MM.1S (cell line): ENCODE measurements at regions not wholly inside any gene's neighbourhood (a gene's known extent, or its start where the extent isn't known, plus 50 kb on each side); places are given as distances from the start of the nearest gene placed in this dataset.

Experiments
- DNase-seq: peaks from one replicate; pipeline ENCODE4 v3.0.0-alpha.2; 2015
- H2AFZ ChIP-seq: fragments of 300-600 bp; sonication (generic); 2 replicates; pipeline ENCODE4 v1.6.0; 2016; ENCODE audit warnings: antibody characterized with exemption, low read length
- H3F3A ChIP-seq: fragments of 300-600 bp; sonication (generic); 2 replicates; pipeline ENCODE4 v1.6.1; 2016; ENCODE audit warnings: mild to moderate bottlenecking, antibody characterized with exemption, low read length, moderate library complexity, mixed read lengths; ENCODE audit not compliant: insufficient read depth
- H3K27ac ChIP-seq: fragments of 300-600 bp; sonication (generic); 2 replicates; pipeline ENCODE4 v1.5.1; 2016; ENCODE audit warnings: mild to moderate bottlenecking, low read length
- H3K27me3 ChIP-seq: fragments of 300-600 bp; sonication (generic); replicated peaks from 2 replicates; pipeline ENCODE4 v1.6.0; 2016; ENCODE audit warnings: low read length; ENCODE audit not compliant: insufficient read depth
- H3K36me3 ChIP-seq: fragments of 300-600 bp; sonication (generic); replicated peaks from 2 replicates; pipeline ENCODE4 v1.6.1; 2016; ENCODE audit warnings: mild to moderate bottlenecking, low read length, mixed read lengths; ENCODE audit not compliant: insufficient read depth
- H3K4me1 ChIP-seq: fragments of 300-600 bp; sonication (generic); 2 replicates; pipeline ENCODE4 v1.6.1; 2016; ENCODE audit warnings: low read length, mixed read lengths
- H3K4me2 ChIP-seq: fragments of 300-600 bp; sonication (generic); 2 replicates; pipeline ENCODE4 v1.6.0; 2016; ENCODE audit warnings: low read depth, low read length
- H3K4me3 ChIP-seq: fragments of 300-600 bp; sonication (generic); 2 replicates; pipeline ENCODE4 v1.5.1; 2016; ENCODE audit warnings: low read length, mixed read lengths
- H3K79me2 ChIP-seq: fragments of 300-600 bp; sonication (generic); 2 replicates; pipeline ENCODE4 v1.6.1; 2016; ENCODE audit warnings: mixed run types, low read length, mixed read lengths
- H3K9ac ChIP-seq: fragments of 300-600 bp; sonication (generic); 2 replicates; pipeline ENCODE4 v1.6.1; 2016; ENCODE audit warnings: low read length, mixed read lengths
- H3K9me2 ChIP-seq: fragments of 300-600 bp; sonication (generic); replicated peaks from 2 replicates; pipeline ENCODE4 v1.6.1; 2016; ENCODE audit warnings: mild to moderate bottlenecking, low read length, mixed read lengths; ENCODE audit not compliant: insufficient read depth
- H3K9me3 ChIP-seq: fragments of 300-600 bp; sonication (generic); replicated peaks from 2 replicates; pipeline ENCODE4 v1.6.1; 2016; ENCODE audit warnings: mild to moderate bottlenecking, low read length, mixed read lengths; ENCODE audit not compliant: insufficient read depth
- H4K20me1 ChIP-seq: fragments of 300-600 bp; sonication (generic); 2 replicates; pipeline ENCODE4 v1.6.1; 2016; ENCODE audit warnings: mild to moderate bottlenecking, low read length, moderate library complexity, mixed read lengths; ENCODE audit not compliant: insufficient read depth
- CTCF ChIP-seq: fragments of 300-600 bp; sonication (generic); IDR thresholded peaks from 2 replicates; pipeline ENCODE4 v1.5.1; 2016; ENCODE audit warnings: antibody characterized with exemption, low read length, mixed read lengths
- EZH2 ChIP-seq: fragments of 300-600 bp; sonication (generic); optimal IDR thresholded peaks from 2 replicates; pipeline ENCODE3; 2017; ENCODE audit warnings: low read depth, mild to moderate bottlenecking, antibody characterized with exemption, low read length, mixed read lengths
- EZH2phosphoT487 ChIP-seq: fragments of 300-600 bp; sonication (generic); IDR thresholded peaks from 2 replicates; pipeline ENCODE4 v1.6.1; 2018; ENCODE audit warnings: antibody characterized with exemption, low read length

GRCh38 chrX:45454290-45454689 is 253.6 kb upstream of the DIPK2B start:
- Histone ChIP-seq H3K36me3 (no peaks in the 10 kb centered on the region), H3K27ac (no peak overlapping the region), H3K4me2 (no peak overlapping the region), H3K4me1 (no peaks in the 10 kb centered on the region), H3K4me3 (no peak overlapping the region), H2AFZ (no peak overlapping the region), H3K79me2 (no peaks in the 10 kb centered on the region), H3K9me3 (no peaks in the 10 kb centered on the region), H3K9me2 (no peaks in the 10 kb centered on the region), H3F3A (no peaks in the 10 kb centered on the region), H3K27me3 (no peaks in the 10 kb centered on the region), H4K20me1 (no peaks in the 10 kb centered on the region), H3K9ac (no peak overlapping the region)
- no peak for TF ChIP-seq EZH2phosphoT487
- no peak for TF ChIP-seq EZH2
- TF ChIP-seq CTCF: no peak
- no peak for DNase-seq

- H3K27ac ChIP-seq: no peak overlapping the region
- no peak overlapping the region for H2AFZ ChIP-seq
- H3K36me3 ChIP-seq: no peaks in the 10 kb centered on the region
- no peaks in the 10 kb centered on the region for H4K20me1 ChIP-seq
- H3K9ac ChIP-seq: no peak overlapping the region
- no peak overlapping the region for H3K4me2 ChIP-seq
- H3K4me1 ChIP-seq: no peaks in the 10 kb centered on the region
- H3K9me2 ChIP-seq: no peaks in the 10 kb centered on the region
- no peaks in the 10 kb centered on the region for H3K79me2 ChIP-seq
- TF ChIP-seq EZH2phosphoT487 (no peak), EZH2 (no peak), CTCF (no peak)
- no peak overlapping the region for H3K4me3 ChIP-seq
- no peak for DNase-seq
- H3K9me3 ChIP-seq: no peaks in the 10 kb centered on the region
- H3K27me3 ChIP-seq: no peaks in the 10 kb centered on the region
- no peaks in the 10 kb centered on the region for H3F3A ChIP-seq
Observed at GRCh38 chrX:45449982-45450381, 249.3 kb upstream of the DIPK2B start.

- no peak overlapping the region for H3K4me3 ChIP-seq
- no peaks in the 10 kb centered on the region for H3K36me3 ChIP-seq
- H3K9me3 ChIP-seq: no peaks in the 10 kb centered on the region
- H3K9ac ChIP-seq: no peak overlapping the region
- no peak overlapping the region for H3K4me2 ChIP-seq
- no peaks in the 10 kb centered on the region for H3F3A ChIP-seq
- no peaks in the 10 kb centered on the region for H3K27me3 ChIP-seq
- no peak for DNase-seq
- no peaks in the 10 kb centered on the region for H3K4me1 ChIP-seq
- H3K9me2 ChIP-seq: no peaks in the 10 kb centered on the region
- H4K20me1 ChIP-seq: no peaks in the 10 kb centered on the region
- H3K79me2 ChIP-seq: no peaks in the 10 kb centered on the region
- H2AFZ ChIP-seq: no peak overlapping the region
- H3K27ac ChIP-seq: no peak overlapping the region
- TF ChIP-seq CTCF: no peak
- no peak for TF ChIP-seq EZH2phosphoT487
- TF ChIP-seq EZH2: no peak
Observed at GRCh38 chrX:45447995-45448394, 247.3 kb upstream of the DIPK2B start.
